ENCODE measurements at regions not wholly inside any gene's neighbourhood (a gene's known extent, or its start where the extent isn't known, plus 50 kb on each side); places are given as distances from the start of the nearest gene placed in this dataset.
A peak's percentile ranks its signal among the peaks of the same experiment; 100 is the strongest.
"Not testable (repeated sequence)": the region's sequence is repeated elsewhere in the genome, so short reads cannot be mapped to it uniquely, and the experiment has no call there.

DNA sequence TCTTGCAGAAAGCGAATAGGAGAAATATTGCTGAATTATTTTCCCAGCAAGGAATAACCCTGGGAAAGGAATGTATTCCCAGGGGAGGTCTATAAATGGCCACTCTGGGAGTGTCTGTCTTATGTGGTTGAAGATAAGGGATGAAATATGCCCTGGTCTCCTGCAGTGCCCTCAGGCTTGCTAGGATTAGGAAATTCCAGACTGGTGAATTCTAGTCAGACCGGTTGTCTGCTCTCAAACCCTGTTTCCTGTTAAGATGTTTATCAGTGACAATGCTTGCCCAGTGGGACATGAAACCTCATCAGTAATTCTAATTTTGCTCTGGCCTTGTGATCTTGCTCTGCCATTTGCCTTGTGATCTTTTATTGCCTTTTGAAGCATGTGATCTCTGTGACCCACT, 148.2 kb upstream of the CHODL start:
- not testable (repeated sequence) for DNase-seq

DNA sequence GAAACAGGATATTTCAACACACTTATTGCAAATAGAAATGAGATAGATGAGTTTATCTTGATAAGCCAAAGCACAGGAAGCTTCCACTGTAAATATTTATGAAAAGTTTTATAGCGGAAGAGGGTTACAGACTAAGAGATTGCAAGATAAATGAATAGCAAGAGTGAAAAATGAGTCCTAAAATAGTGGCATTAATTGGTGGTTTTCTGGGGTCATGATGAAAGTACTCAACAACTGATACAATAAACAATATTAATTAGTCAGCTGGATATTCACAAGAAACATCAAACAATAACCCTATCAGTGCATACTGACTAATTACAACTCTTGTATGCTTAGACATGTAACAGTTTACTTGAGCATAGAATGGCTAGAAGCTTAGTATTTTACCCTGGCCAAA, 154.8 kb upstream of the CHODL start:
- DNase-seq: no peak

DNA sequence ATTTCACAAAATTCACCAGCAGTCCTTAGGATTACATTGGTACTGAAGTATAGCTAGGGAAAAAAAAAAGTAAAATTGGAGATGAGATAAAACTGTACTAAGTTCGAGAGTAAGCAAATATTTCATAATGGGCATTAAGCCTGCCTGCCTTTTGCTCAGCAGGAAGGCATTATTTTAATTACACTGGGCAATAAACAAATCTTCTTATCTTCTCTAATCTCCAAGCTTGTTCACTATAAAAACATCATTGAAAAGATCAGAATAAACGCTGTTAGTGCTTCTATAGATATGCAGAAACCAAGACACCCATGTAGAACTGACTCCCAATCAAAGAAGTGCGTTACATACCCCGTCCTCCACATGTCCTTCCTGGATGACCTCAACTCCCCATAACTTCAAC, 174.2 kb upstream of the CHODL start:
- no peak for DNase-seq

DNA sequence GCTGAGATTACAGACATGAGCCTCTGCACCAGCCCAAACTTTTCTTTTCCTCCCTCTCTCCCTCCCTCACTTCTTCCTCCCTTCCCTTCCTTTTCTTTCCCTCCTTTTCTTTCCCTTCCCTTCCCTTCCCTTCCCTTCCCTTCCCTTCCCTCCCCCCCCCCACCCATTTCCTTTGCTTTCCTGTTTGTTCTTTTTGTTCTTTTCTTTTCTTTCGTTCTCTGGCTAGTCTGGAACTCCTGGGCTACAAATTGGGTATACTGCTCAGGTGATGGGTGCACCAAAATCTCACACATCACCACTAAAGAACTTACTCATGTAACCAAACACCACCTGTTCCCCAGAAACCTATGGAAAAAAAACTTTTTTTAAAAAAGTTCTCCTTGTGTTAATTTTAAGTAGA, 174.8 kb upstream of the CHODL start:
- DNase-seq: no peak

DNA sequence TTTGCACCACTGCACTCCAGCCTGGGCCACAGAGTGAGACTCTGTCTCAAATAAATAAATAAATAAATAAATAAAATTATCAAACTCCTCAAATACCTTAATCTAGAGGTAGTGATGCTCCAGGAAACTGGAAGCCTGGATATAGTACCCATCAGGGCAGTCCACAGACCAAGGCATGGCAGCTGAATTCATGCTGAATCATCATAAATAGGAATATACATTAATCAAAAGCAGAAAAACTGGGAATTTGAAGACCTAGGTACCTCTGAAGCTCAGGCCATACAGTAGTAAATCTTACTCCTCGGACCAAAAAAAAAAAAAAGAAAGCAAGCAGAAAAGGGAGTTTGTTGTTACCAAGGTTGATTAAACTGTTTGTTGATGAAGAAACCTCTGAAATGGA, 184.2 kb upstream of the CHODL start:
- no peak for DNase-seq

DNA sequence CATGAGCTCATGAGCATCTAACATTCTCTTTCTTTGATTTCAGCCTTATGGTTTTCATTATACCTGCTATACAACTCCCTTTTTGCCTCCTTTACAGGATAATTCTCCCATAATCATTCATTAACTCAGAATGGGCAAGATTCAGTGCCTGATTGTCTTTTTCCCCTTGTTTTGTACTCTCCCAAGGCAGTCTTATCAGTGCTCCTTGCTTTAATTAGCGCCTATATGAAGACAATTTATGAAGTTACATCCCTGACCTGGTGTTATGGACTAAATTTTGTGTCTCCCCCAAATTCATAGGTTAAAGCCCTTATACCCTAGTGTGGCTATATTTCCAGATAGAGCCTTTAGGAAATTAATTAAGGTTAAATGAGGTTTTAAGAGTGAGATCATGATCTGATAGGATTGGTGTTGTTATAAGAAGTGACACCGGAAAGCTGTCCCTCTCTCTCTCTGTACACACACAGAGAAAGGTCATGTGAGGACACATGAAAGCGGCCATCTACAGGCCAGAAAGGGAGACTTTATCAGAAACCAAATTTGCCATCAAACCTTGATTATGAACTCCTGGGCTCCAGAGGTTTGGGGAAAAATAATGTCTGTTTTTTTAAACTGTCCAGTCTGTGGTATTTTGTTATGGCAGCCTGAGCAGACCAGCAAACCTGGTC, 185.8 kb upstream of the CHODL start:
- DNase-seq: no peak

DNA sequence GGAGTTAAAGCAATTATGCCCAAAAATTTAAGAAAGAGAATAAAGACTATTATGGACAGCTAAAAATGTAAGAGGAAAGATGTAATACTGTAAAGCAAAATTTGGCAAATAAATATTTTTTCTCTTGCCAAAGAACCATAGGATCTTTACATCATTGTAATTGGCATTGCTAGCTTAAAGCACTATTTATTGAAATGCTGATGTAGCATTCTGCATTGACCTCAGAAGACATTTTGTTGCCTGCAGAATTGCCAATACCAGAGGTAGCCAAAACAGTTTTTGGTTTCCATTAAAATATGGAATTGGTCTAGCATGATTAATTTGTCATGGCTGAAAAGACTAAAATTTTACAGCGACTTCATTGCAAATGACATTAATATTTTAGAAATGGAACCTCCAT, 191.5 kb upstream of the CHODL start:
- DNase-seq: no peak

DNA sequence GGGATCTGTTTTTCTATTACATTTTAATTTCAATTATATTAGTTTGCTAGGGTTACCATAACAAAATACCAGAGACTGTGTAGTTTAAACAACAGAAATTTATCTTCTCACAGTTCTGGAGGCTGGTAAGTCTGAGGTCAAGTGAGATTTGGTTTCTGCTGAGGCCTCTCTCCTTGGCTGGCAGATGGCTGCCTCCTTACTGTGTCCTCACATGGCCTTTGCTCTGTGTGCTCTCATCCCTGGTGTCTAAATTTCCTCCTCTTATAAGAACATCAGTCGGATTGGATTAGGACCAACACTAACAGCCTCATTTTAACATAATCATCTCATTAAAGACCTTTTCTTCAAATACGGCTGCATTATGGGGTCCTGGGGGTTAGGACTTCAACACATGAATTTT, 195.2 kb upstream of the CHODL start:
- DNase-seq: no peak

DNA sequence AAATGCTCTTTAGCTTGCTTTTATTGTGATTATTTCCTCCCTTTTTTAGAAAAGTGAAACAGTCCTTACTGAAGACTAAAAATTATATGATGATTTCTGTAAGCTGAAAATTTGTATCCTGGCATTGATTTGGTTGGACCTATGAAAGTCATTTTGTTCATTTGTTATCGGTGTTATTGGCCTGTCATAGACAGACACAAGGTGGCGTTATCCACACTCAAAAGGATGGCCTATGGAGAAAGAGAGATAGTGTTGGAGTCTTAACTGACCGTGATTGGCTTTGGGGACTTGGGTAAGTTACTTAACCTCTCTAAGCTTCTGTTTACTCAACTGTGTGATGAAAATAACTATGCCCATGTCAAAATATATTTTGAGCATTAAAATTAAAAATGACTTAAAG, 203.6 kb upstream of the CHODL start:
- no peak for DNase-seq

DNA sequence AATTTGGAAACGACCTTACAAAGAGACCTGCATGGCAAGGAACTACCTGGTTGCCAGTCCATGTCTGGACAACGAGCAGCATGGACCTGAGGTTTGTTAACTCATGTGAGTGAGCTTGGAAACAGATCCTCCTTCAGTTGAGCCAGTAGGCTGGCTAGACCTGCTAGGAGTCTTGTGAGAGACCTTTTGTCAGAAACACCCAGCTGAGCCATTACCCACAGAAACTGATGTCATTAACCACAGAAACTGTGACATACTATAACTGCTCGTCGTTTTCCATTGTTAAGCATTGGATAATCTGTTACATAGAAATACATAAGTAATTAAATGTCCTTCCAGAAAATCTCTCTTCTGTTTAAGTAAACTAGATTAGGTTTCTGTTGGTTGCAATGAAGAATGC, 211.1 kb upstream of the C21orf91 start:
- no peak for DNase-seq

DNA sequence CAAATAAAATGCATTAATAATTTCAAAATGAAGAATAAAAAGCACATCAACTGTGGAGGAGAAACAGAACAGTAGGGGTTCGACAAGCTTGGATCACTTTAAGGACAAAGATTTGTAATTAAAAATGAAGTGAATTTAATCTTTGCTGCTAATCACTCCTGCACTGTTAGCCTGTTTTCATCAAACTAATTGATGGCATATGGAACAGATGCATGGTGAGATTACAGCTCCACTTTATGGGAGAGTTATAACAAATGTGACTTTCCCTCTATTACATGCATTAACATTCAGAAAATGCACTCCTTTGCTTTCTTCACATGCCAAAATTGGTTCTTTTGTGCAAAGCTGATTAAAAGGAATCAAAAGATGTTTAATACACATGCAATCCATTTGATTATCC, 207.2 kb upstream of the C21orf91 start:
- DNase-seq: no peak

DNA sequence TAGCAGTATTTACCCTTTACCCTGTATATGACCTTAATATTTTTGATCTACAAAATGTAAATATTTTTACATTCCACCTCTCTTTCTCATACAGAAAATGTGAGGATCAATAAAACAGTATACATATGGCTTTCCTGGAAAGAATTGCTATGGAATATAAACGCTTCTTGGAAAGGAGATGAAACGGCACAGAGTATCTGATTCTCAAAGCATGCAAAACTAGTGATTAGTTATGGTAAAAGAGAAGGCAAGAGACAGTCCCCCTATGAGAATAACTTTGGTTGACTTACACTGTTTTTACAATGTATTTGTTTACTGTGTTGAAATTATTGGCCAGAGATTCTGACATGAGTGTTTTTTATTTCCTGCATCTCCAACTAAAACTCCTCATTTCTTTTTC, 204.6 kb upstream of the C21orf91 start:
- DNase-seq: no peak

DNA sequence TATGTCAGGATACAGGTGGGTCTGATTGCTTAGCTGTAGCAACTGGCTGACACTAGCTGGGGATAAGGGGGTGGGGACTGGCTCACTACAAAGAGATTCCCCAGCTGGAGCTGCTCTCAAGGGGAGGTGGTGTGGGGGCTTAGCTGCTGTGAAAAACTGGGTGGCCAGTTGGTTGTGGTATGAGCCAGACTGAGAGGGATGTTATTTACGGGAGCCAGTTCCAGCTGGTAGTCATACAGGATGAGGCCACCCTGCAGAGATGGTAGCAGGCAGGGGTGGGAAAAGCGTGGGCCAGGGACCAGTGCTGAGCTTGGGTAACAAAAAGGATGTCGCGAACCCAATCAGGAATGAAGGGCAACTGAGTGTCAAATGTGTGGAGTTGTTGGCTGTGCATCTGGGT, 204.0 kb upstream of the C21orf91 start:
- DNase-seq: peak; percentile 55

DNA sequence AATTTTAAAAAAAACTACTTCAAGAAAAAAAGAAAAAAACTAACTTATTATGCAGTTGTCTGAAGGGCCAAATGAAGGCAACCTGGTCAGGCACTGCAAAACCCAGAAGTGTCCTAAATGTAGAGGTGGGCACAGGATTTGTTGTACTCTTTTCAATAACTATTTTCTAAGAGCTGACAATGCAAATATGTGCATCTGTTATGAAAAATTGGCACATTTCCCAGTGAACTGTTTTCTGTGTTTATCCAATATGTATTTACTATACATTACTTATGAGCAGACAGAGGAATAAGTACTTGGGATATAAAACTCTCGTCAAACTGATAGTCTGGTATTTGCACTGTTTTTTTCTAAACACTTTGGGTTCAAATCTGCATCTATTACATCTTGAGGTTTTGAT, 188.0 kb upstream of the C21orf91 start:
- DNase-seq: no peak

DNA sequence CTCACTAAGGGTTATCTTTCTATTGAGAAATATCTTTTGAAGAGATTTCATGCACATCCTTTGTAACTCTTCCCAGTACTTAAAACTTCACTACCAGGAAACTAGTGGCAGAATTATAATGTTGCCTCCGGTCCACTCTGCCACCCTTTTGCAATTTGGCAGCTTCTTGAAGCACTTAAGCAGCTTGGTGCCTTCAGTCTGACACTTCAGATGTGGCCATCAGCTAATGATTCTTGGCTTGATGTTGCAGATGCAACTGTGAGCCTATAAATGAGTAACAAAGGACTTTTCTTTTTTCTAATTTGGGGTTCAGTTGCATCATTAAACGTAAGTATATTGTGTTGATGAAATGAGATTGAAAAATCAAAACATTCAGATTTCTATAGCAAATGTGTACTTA, 187.5 kb upstream of the C21orf91 start:
- DNase-seq: no peak

DNA sequence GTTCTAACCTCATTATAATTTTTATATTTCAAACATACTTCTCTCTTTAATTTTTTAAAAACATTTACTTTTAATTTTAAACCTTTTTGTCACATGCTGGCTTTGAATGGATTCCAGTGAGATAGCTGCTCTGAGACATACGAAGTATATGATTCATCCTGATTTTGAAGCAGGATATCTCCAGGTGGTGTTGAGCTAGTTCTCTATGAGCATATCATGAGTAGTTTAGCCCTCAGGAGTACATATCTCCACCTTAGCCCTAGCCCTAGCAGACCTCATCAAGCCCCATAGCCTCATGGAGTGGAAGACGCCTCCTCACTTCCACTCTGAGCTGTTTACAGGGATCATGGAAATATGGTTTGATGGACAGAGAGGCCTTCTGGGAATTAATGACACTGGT, 183.2 kb upstream of the C21orf91 start:
- DNase-seq: no peak

DNA sequence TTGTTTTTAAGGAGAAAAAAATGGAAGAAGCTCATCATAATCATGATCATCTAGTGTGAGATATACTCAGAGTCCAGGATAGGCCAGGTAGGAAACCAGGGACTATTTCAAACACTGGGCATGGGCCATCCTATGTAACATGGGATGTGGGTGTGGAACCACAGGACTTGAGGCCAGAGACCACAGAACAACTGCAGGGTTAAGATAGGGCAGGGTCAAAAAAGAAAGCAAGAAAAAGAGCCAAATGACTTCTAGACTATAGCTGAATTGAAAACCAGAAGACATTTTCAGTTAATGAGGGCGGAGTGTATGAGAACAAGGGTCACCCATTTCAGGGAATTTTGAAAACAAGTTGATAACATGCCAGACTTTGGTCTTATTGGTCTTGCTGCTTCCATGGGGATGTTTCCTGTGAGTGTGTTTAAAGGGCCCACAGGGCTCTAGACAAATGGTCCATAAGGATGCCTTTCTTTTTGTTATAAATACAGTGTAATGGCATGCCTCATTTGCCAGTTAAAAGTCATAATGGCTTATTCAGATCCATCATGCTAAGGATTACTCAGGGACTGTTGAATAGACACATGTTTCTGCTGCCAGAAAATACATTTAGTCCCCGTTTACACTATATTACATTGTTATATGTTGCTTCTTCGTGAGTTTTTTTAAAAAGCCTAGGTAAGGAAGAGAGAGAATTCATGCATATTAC, 182.0 kb upstream of the C21orf91 start:
- DNase-seq: no peak

DNA sequence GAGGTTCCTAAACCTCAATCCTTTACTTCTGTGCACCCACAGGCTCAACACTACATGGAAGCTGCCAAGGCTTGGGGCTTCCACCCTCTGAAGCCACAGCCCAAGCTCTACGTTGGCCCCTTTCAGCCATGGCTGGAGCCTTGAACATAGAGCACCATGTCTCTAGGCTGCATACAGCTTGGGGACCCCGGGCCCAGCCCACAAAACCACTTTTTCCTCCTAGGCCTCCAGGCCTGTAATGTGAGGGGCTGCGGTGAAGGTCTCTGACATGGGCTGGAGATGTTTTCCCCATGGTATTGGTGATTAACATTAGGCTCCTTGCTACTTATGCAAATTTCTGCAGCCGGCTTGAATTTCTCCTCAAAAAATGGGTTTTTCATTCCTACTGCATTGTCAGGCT, 179.4 kb upstream of the C21orf91 start:
- not testable (repeated sequence) for DNase-seq

DNA sequence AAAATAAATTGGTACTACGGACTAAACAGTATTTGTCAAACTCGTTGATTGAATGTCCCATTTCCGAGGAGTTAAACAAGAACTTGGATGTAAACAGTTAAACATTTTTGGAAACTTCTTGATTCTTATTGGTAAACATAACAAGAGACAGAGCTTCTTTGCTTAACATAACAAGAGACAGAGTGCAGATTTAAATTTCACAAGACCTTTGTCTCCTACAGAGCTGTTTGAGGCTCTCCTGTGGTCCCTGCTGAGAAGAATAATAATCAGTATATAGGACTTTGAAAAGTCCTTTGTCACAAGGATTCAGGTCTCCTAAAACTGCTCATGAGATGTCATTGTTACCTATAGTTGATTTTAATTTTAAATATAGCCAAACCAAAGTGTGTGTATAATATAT, 170.6 kb upstream of the C21orf91 start:
- no peak for DNase-seq

DNA sequence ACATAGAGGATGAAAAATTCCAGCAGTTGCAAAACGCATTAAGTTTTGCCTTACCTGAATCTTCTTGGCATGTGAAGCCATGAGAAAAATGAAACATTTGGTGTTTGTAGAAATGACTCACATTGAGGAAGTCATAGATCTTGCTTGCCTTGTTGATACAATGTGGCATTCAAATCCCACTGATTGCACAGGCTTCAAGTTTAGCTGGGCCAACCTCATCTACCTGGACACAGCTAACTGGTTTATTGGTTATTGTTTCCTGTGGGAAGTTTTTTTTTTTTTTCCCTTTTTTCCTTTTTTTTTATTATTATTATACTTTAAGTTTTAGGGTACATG, 168.9 kb upstream of the C21orf91 start:
- DNase-seq: no peak

DNA sequence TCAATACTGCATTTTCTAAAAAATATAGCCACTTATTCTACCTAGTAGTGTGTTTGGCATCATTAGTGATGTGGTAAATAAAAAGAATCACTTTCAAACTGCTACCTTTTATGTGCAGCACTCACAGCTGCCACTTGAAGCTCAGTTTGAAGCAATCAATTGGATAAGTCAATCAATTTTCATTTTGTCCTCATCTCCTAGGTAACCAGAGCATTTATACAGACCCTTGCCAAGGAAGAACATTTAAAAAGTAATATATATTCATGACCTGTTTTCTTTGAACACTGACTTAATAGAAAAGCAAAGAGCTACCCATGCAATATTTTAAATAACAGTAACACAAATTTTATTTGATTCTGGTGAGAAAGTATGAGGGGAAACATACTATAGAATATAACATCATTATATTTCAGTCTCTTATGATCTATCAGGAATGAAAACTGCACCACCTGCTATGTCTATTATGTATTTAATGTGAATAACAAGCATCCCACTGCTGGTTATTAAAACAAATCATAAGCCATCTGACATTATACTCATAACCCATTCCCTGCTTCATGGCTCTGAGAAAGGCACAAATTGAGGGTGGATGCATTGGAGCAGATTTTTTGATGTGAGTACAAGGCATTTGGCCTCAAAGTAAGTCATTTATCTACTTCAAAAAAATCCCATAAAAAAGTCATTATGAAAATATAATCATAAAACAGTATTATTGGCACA, 168.4 kb upstream of the C21orf91 start:
- DNase-seq: no peak

DNA sequence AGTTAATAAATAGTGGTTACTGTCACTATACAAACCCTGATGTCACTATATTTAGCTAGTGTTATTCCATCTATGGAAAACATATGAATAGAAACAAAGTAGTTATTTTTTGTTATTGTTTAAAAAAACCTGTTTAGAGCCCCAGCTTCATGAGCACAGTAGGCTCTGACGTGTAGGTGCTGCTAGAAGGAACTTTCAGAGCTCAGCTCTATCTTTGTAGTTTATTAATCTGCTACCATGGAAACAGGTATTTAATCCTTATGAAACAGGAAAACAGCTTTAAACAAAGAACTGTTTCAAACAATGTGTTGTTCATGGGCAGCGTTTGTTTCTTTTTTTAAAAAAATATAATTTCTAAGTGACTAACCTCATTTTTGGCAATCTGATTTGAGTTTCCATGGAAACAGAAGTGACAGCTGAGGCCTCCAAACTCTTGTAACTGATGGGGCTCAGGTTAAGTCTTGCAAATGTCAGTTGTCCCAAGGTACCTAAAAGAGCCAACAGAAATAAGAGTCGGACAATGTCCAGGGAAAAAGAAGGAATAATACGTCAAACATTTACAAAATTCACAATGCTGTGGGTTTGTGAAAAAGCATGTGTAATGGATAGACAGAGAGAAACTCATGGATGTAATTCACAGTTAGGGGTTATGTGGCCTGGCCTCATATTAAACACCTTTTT, 162.0 kb upstream of the C21orf91 start:
- no peak for DNase-seq

DNA sequence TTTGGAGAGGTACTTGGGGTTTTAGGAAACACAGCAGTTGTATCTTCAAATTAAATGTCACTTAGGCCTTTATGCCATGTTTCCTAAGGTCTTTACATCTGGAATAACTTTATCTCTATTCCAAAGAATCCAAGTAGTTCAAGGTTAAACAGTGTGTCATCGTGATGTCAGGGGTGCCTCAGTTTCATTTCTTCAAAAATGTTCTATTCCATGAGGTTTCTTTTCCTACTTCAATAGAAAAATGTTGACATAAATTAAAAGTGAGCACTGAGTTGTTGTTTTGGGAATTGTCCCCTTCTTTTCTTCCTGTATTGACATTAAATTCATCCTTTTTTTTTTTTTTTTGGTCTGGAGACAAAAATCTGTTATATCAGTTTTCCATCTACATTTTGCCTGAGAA, 160.6 kb upstream of the C21orf91 start:
- no peak for DNase-seq

DNA sequence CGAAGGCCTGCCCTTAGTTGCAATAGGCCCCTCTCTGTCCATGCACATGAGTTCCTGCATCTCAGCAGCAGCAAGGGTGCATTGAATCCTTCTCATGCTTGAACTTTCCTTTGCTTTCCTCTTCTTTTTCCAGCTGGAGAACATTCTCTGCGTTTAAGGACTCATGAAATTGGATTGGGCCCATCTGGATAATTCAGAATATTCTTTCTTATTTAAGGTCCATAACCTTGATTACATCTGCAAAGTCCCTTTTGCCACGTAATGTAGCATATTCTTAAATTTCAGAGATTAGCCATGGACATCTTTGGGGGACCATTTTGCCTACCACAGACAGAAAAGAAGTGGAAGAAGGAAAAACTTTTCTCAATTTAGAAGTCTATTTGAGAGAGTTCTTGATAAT, 159.7 kb upstream of the C21orf91 start:
- no peak for DNase-seq

Data from left hindlimb (tissue), 1 donor.